ENCODE measurements at regions not wholly inside any gene's neighbourhood (a gene's known extent, or its start where the extent isn't known, plus 50 kb on each side); places are given as distances from the start of the nearest gene placed in this dataset.

DNA sequence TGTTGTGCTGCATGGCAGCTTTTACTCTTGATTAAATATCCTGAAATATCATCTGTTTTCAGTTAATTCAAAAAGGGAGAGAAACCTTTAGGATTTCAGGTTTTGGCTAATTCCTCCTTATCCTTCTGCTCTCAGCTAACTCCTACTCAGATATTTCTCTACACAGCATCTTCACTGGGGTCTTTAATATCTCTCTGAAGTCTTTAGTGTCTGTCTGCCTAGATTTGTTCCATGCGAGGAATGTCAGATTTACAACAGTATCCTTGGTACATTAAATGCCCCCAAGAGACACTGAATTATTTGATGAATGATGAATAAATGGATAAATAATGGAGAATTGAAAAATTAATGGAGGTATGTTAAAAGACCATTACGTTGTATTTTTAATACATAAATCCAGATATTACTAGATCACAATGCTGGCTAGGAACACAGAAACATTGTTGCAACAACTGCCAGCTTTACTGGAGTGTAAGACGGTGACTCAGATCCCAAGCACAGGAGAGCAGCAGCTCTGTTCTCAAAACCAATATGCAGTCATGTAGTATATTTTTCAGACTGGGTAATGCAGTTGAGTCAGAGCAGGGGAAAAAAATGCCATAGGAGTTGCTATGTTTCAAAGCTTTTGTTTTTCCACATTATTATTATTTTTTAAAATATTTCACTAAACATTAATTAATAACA is 388.0 kb upstream of the SYT4 start:
- DNase-seq (ENCODE audit: low spot score), result no peak
- TF ChIP-seq, protein P1, sequence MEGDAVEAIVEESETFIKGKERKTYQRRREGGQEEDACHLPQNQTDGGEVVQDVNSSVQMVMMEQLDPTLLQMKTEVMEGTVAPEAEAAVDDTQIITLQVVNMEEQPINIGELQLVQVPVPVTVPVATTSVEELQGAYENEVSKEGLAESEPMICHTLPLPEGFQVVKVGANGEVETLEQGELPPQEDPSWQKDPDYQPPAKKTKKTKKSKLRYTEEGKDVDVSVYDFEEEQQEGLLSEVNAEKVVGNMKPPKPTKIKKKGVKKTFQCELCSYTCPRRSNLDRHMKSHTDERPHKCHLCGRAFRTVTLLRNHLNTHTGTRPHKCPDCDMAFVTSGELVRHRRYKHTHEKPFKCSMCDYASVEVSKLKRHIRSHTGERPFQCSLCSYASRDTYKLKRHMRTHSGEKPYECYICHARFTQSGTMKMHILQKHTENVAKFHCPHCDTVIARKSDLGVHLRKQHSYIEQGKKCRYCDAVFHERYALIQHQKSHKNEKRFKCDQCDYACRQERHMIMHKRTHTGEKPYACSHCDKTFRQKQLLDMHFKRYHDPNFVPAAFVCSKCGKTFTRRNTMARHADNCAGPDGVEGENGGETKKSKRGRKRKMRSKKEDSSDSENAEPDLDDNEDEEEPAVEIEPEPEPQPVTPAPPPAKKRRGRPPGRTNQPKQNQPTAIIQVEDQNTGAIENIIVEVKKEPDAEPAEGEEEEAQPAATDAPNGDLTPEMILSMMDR (IDR thresholded peaks at IDR 0.05; ENCODE audit: extremely low read depth, missing control alignments), result no peak

DNA sequence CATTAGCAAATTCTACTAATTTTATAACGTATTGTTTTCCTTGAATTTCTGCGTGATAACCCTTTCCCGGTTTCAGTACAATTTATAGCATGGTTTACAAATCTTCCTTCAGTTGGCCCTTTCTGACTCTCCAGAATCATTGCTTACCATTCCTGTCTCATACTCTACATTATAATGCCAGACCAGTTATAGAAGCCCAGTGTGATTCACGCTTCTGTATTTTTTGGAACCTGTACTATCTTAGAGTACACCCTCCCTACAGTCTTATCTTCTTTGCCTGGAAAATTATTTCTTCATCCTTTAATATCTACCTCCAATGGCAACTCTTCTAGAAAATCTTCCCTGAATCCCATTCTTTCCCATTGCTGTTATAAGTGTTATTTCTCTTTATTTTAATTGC is 391.6 kb upstream of the SYT4 start:
- no peak for DNase-seq (ENCODE audit: low spot score)
- TF ChIP-seq, protein P1 (IDR thresholded peaks at IDR 0.05; ENCODE audit: extremely low read depth, missing control alignments), result no peak

DNA sequence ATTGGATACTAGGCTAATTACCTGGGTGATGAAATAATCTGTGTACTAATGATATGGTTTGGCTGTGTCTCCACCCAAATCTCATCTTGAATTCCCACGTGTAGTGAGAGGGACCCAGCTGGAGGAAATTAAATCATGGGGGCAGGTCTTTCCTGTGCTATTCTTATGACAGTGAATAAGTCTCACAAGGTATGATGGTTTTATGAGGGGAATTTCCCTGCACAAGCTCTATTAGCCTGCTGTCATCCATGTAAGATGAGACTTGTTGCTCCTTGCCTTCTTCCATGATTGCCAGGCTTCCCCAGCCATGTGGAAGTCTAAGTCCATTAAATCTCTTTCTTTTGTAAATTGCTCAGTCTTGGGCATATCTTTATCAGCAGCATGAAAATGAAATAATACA is 394.1 kb upstream of the SYT4 start:
- TF ChIP-seq, protein P1 (IDR thresholded peaks at IDR 0.05; ENCODE audit: extremely low read depth, missing control alignments), result no peak
- no peak for DNase-seq (ENCODE audit: low spot score)

DNA sequence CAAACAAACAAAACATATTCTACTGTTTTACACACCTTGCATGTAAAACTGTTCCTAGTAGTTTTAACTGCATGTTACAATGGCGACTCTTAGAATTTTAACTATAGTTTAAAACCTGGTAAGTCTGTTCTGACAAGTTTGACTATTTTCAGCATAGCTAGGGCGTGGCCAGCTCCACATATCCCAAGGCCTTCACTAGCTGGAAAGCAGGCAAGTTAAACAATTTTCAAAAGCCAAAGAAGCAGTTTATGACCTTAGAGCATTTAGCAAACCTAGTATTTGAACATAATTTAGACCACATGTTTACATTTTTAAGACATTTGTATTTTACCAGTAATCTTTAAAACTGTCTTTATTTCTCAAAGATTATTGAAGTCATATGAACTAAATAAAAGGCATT is 402.8 kb upstream of the SYT4 start:
- no peak for DNase-seq (ENCODE audit: low spot score)
- TF ChIP-seq, protein P1 (IDR thresholded peaks at IDR 0.05; ENCODE audit: extremely low read depth, missing control alignments), result no peak

DNA sequence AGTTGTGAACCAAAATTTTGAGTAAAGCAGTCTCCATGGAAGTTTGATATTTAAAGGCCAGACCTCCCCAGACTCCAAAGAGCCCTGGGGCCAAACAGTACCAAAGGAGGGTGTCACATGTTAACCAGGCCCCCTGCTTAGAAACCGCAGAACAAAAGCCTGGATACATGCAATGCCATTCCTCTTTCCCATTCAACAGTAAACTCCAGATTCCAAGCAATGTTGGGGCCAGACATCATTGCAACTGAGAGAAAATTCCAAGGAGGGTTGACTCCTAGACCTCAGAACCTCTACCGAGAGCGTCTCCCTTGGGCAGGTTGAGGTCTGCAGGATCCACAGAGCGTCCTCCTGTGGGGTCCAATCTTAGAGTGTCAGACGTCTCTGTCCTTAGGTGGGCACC is 404.4 kb upstream of the SYT4 start:
- DNase-seq (ENCODE audit: low spot score), result no peak

DNA sequence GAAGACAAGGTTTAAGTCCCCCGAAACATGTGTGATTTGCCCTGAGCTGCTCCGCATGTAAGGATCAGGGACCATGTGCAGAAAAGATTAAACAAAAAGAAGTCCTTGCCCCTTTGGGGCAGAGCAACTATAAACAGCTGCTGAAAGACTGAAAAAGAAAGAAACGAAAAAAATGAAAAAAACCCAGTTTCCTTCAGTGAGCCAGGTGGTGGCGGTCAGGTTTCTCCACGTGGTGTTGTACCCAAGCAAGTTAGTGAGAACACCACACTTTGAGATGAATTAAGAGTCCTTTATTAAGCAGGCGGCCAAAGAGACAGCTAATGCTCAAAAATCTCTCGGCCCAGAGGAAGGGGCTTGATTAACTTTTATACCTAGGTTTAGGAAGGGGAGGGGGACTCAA is 404.9 kb upstream of the SYT4 start:
- DNase-seq (ENCODE audit: low spot score), result no peak
- TF ChIP-seq, protein P1 (IDR thresholded peaks at IDR 0.05; ENCODE audit: extremely low read depth, missing control alignments), result no peak

More for the DNA sequence above, 404.4 kb upstream of the SYT4 start:
- TF ChIP-seq, protein P1 (IDR thresholded peaks at IDR 0.05; ENCODE audit: extremely low read depth, missing control alignments), result no peak

DNA sequence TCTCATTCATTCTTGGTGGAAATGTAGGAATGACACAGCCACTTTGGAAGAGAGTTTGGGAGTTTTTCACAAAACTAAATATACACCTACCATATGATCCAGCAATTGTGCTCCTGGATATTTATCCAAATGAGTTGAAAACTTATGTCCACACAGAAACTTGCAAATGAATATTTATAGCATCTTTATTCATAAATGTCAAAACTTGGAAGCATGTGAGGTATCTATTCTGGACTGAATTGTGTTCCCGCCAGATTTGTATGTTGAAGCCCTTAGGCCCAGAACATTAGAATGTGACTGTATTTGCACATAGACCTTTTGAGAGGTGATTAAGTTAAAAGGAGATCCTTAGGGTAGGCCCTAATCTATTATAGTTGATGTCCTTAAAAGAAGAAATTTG is 409.4 kb upstream of the SYT4 start:
- TF ChIP-seq, protein P1 (IDR thresholded peaks at IDR 0.05; ENCODE audit: extremely low read depth, missing control alignments), result no peak

More for the DNA sequence above, 409.4 kb upstream of the SYT4 start:
- no peak for DNase-seq (ENCODE audit: low spot score)
